Testis (tissue), 2 donors: ENCODE measurements at regions not wholly inside any gene's neighbourhood (a gene's known extent, or its start where the extent isn't known, plus 50 kb on each side); places are given as distances from the start of the nearest gene placed in this dataset.

Experiments used
- DNase-seq: peaks from one replicate; pipeline ENCODE4 v3.0.0-alpha.2; 2019
- H3K27ac ChIP-seq, 2 donors: fragments of 200-600 bp; sonication (generic); one replicate each; pipeline ENCODE4 v1.5.1; 2019
- H3K27me3 ChIP-seq: fragments of 200-600 bp; sonication (generic); one replicate; pipeline ENCODE4 v1.5.1; 2019
- H3K36me3 ChIP-seq: fragments of 200-600 bp; sonication (generic); one replicate; pipeline ENCODE4 v1.5.1; 2017; ENCODE audit warnings: low read depth; ENCODE audit errors: missing control alignments
- H3K4me1 ChIP-seq: fragments of 200-600 bp; sonication (generic); one replicate; pipeline ENCODE4 v1.5.1; 2019
- H3K4me3 ChIP-seq, 2 donors: fragments of 200-600 bp; sonication (generic); one replicate each; pipeline ENCODE4 v1.5.1; 2017 to 2019
- H3K9me3 ChIP-seq: fragments of 200-600 bp; sonication (generic); one replicate; pipeline ENCODE4 v1.5.1; 2017
- CTCF ChIP-seq, 3 experiments: fragments of 450-650 bp in 2 of 3; fragments of 200-600 bp in 1 of 3; sonication (generic) in 1 of 3; IDR thresholded peaks; one replicate each; pipeline ENCODE4 v1.5.1; 2016 to 2019; ENCODE audit warnings: antibody characterized with exemption in 3 of 3, mild to moderate bottlenecking in 2 of 3, moderate library complexity in 1 of 3
- POLR2A ChIP-seq: fragments of 450-650 bp; IDR thresholded peaks from one replicate; pipeline ENCODE4 v1.6.1; 2017; ENCODE audit warnings: antibody characterized with exemption, mild to moderate bottlenecking, moderate library complexity
- WGBS, 2 donors: methylation state at CpG; one replicate each; pipeline ENCODE4 v1.1.5; 2018; 5-methylcytosine and 5-hydroxymethylcytosine counted together
- intact Hi-C: fragments of 100-400 bp; cut with DNase I; formaldehyde crosslinking; loops from one replicate; pipeline ENCODE4 v1.15.1; 2023; ENCODE audit warnings: low total_unique reads

- Histone ChIP-seq H3K9me3 (no peaks in the 10 kb centered on the region), H3K36me3 (no peaks in the 10 kb centered on the region), H3K4me3 (no peak overlapping the region), H3K27ac (no peak overlapping the region), H3K4me1 (peaks cover 5% of the 10 kb centered on the region), H3K27me3 (no peaks in the 10 kb centered on the region)
- TF ChIP-seq CTCF (IDR thresholded peaks at IDR 0.05) (no peak), POLR2A (no peak)
- 73 to 76% methylated on average over 12 to 15 of the region's 15 CpGs for WGBS, 2 donors
- no peak for DNase-seq
- intact Hi-C loops: no loop called here
Observed at GRCh38 chr22:27099946-27100722, 442.7 kb downstream of the MIAT start.

DNA sequence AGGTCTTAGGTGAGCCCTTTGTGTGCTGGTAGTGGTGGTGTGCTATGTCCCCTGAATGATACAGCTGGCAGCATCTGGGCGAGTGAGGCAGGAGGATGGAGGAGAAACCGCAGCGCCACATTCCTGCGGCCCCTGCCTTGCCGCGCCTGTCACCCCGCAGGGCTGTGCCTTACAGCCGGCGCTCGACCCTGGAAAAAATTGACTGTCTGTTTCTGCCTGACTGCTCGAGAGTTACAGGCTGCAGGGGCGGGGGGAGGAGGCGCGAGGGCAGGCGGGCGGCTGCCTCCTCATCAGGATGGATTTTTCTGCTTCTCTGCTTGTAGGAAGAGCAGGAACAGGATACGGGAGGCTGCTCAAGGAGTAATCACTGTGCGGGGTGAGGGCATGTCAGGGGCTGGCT, 443.4 kb downstream of the MIAT start:
- intact Hi-C loops: no loop called here
- TF ChIP-seq CTCF (IDR thresholded peaks at IDR 0.05): no peak
- no peak for TF ChIP-seq POLR2A
- DNase-seq: no peak
- Histone ChIP-seq H3K36me3 (no peaks in the 10 kb centered on the region), H3K27ac (no peak overlapping the region), H3K4me1 (peaks cover 7% of the 10 kb centered on the region), H3K9me3 (no peaks in the 10 kb centered on the region), H3K27me3 (no peaks in the 10 kb centered on the region), H3K4me3 (no peak overlapping the region)
- 16 to 24% methylated on average over 18 of the region's 18 CpGs for WGBS, 2 donors

DNA sequence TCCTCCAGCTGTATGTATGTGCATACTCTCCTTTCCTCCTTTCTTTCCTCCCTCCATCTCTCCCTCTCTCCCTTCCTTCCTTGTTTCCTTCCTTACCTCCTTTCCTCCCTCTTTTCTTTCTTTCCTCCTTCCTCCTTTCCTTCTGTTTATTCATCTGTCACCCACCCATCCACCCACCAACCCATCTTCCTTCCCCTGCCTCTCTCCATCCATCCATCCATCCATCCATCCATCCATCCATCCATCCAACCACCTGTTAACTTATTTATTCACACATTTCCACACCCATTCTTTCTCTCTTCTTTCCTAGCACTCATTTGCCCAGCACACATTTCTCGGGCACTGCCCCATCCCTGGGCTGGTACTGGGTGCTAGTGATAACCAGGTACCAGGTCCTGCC, 443.9 kb downstream of the MIAT start:
- Histone ChIP-seq H3K36me3 (no peaks in the 10 kb centered on the region), H3K9me3 (no peaks in the 10 kb centered on the region), H3K4me1 (peaks cover 11% of the 10 kb centered on the region), H3K27me3 (no peaks in the 10 kb centered on the region), H3K4me3 (no peak overlapping the region), H3K27ac (no peak overlapping the region)
- intact Hi-C loops: no loop called here
- DNase-seq: no peak
- 90 to 92% methylated on average over 1 of the region's 1 CpG for WGBS, 2 donors
- no peak for TF ChIP-seq POLR2A
- no peak for TF ChIP-seq CTCF (IDR thresholded peaks at IDR 0.05)

DNA sequence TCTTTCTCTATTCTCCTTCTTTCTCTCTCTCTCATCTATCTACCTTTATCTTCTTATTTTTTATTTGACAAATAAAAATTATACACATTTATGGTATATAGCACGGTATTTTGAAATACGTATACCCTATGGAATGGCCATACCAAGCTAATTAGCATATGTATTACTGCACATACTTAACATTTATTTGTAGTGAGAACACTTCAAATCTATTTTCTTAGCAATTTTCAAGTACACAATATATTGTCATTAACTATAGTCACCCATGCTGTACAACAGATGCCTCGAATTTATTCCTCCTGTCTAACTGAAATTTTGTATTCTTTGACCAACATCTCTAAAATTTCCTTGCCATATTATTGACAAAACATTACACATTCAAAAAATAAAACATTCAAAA, 447.1 kb downstream of the MIAT start:
- intact Hi-C loops: no loop called here
- Histone ChIP-seq H3K9me3 (no peaks in the 10 kb centered on the region), H3K36me3 (no peaks in the 10 kb centered on the region), H3K4me1 (peaks cover 38% of the 10 kb centered on the region), H3K27ac (no peak overlapping the region), H3K4me3 (no peak overlapping the region), H3K27me3 (no peaks in the 10 kb centered on the region)
- DNase-seq: no peak
- TF ChIP-seq POLR2A: no peak
- no peak for TF ChIP-seq CTCF (IDR thresholded peaks at IDR 0.05)
- 63 to 79% methylated on average over 3 of the region's 3 CpGs for WGBS, 2 donors
